Midbrain (tissue), 1 donor: ENCODE measurements at regions not wholly inside any gene's neighbourhood (a gene's known extent, or its start where the extent isn't known, plus 50 kb on each side); places are given as distances from the start of the nearest gene placed in this dataset.
"Not testable (repeated sequence)": the region's sequence is repeated elsewhere in the genome, so short reads cannot be mapped to it uniquely, and the experiment has no call there.

Experiments used
- DNase-seq: peaks from one replicate; lab custom pipeline; 2025; lab: John Stamatoyannopoulos, UW

DNA sequence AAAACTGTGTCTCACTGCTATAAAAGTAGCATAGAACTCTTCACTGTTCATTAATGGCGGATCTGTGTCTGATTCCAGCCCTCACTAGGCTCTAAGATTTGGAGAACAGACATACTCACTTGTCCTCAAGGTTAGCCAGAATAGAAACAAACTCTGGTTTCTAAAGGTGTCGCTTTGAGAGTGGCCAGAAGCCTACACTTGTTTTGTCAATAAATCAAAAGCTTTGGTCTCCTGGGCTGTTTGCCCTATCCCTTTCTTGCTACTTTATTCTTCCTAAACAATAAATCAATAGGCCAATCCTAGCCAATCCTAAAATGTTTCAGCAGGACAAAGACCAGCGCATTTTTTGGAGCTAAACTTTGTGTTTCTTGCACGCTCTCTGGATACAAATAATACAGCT is 1064.6 kb upstream of the CHAC2 start:
- DNase-seq, result no peak

DNA sequence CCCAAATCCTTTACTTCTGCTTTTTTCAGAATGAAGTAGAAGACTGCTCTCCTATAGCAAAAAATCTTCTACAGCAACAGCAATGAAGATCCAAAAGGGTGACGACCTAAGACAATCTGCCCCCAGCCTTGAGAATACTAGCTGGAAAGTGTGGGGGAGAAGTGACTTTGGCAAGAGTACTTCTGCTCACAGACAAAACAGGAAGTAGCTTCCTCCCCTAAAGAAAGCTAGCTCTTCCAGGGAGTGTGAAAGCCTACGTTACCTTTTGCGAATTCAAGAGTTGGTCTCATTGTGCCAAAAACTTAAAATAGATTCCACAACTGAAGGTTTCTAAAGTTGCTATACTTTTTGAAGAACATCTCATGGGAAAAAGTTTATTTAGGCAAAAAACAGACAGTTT is 1069.2 kb upstream of the CHAC2 start:
- no peak for DNase-seq

GRCh38 chr2:52697690-52698089 is 1069.9 kb upstream of the CHAC2 start:
- no peak for DNase-seq

DNA sequence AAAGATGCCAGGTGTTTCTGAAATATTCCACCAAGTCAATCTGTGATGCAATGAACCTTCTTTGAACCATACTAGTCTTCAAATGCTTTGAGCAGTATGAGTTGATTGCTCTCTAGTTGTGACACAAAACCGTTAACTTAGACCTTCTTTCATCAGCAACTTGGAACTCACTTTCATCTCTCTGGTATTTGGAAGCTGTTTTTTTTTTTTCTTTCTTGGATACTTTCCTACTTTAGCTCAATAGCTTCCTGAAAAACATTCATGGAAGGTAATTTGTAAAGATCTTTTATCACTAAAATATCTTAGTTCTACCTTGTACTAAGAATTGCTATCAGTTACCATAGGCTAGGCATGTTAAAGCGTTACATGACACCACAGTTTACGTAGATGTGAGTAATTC is 1071.9 kb upstream of the CHAC2 start:
- no peak for DNase-seq

GRCh38 chr2:52686935-52687334 is 1080.7 kb upstream of the CHAC2 start:
- no peak for DNase-seq

DNA sequence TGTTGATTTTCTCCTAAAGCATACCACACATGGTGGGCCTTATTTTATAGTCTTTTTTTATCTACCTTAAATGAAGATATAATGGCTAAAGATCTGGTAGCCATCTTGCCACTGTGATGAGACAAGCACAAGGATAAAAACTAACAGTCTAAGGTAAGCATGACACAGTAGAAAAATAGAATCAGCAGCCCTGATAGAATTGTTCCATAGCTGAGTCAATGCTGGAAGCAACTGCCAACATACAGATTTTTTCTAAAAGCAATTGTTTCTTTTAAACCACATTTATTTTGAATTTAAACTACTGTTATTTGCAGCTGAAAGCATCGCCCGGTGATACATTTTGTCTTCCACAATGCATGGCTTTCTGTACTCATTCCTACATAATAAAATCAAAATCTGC is 1091.5 kb upstream of the CHAC2 start:
- no peak for DNase-seq

DNA sequence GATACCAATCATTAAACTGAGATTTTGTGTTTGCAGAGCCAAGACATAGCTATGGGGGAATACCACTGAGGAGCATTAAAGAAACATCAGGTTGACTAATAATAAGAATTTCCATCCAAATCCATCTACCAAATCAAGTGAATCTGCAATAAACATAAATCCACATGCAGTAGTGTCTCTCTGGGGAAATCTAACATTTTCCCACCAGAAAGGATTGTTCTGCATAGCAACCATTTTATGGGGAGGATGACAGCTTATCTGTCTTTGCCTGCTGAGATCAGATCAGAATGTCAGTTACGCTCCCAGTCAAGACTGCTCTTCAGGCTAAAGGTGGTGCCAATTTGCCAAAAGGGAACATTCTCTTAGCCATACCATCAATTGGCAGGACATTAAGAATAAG is 1098.9 kb upstream of the CHAC2 start:
- DNase-seq, result no peak

DNA sequence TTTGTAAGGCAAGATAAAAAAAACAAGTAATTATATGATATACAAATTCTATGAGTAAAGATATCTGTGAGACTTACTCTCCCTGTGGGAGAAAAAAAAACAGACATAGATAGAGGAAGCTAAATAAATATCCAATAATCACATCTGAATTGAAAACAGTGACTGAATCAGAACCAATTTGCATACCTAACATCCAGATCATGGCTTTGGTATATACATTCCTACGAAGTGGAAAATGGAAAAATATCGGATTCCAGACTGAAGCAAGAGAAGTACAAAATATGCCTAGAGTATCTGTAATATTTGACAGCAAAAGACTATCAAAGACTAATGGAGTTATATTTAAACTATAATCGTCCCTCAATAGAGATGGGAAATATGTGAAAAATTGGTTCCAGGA is 1108.1 kb upstream of the CHAC2 start:
- no peak for DNase-seq

DNA sequence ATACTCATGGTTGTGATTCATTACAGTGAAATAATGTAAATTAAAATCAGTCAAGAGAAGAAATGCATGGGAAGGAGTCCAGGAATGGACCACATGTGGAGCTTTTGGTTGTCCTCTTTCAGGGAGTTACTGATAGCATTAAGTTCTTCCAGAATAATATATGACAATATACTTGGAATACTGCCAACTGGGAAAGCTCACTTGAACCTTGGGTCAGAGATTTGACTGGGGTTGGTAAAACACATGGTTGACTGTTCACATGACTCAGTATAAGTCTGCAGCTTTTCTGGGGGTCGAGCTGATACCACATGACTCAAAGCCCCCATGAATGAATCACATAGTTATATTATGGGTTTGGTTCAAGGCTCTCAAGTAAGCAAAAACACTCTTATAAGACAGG is 1109.0 kb upstream of the CHAC2 start:
- no peak for DNase-seq

DNA sequence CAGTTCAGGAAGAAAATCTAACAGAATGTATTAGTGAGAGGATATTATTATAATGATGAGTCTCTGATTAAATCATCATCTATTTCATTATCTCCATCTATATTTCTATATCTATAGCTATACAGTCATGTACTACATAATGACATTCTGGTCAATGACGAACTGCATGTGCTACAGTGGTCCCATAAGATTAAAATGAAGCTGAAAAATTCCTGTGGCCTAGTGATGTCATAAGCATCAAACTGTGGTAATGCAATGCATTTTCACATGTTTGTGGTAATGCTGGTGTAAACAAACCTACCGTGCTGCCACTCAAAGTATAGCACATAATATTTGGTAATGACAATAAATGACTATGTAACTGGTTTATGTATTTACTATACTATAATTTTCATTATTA is 1127.9 kb upstream of the CHAC2 start:
- no peak for DNase-seq

DNA sequence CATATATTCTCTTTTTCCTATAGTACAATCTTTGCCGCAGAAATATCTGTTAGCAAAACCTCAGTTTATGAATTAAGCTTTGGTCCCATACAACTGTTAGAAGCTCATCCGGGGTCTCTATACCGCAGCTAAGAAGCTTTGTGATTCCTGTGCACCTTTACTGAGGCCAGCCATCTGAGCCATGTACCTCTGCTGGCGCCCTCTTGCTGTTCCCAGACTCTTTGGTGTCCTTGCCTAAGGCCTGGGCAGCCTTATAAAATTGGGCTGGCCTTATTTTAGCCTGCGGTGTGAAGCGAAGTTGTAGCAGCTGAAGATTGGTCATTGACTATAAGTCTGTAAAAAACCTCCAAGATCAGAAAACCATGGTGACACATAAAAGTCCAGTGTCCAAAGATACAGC is 1135.1 kb upstream of the CHAC2 start:
- no peak for DNase-seq

- DNase-seq, result no peak
Observed at GRCh38 chr2:52629944-52630343, 1137.7 kb upstream of the CHAC2 start.

DNA sequence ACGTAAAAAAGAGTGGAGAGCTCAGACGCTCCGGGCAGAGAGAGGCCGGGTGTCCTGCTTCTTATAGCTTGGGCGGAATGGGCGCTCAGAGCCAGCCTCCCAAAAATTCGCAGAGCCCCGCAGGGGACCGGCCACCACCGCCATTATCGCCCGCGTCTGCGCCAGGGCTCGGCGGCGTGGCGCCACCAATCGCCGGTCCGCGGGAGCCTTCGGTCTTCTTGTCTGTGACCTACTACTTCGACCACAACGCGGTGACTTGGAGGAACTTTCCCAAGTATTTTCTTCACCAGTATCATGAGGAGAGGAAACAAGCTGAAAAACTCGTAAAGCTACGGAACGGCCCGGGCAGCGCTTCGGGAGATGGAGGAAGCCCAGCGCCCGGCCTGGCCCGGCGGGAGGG is 1138.1 kb upstream of the CHAC2 start:
- no peak for DNase-seq

DNA sequence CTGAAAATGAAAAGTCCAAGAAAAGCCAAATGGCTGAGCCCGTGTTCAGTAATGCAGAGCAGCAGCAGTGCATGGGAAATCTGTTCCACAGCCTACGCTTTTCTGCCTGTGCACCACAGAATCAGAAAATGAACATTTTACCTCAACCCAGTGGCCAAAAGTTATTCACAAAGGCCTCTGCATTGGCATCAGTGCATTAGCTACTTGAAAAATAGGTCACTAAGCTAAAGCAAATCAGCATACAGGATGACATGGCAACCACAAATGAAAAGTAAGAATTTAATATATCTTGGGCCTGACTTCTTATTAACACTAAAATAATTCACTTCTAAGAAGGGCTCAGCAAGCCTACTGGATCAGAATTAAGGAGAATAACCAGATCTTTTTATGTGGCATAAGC is 1145.3 kb upstream of the CHAC2 start:
- peak; percentile 2 for DNase-seq

- no peak for DNase-seq
Observed at GRCh38 chr2:52613064-52613463, 1154.5 kb upstream of the CHAC2 start.

- no peak for DNase-seq
Observed at GRCh38 chr2:52611759-52612158, 1155.8 kb upstream of the CHAC2 start.

DNA sequence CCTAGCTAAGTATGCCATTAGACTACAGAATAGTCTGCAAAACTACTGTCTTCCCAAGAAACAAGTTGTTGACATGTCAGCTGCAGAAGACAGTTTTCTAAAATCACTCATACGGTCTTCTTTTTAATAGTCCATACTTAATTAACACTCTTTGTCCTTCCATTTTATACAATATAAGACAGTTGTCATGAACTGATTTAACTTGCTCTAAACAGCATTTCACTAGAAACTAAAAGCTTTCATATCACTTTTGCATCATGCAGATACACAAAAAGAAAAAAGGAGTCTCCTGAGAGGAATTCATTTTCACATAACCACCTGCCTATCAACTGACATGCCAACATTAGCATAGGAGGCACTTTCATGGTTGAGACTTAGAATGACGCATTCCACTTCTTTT is 1159.6 kb upstream of the CHAC2 start:
- no peak for DNase-seq

DNA sequence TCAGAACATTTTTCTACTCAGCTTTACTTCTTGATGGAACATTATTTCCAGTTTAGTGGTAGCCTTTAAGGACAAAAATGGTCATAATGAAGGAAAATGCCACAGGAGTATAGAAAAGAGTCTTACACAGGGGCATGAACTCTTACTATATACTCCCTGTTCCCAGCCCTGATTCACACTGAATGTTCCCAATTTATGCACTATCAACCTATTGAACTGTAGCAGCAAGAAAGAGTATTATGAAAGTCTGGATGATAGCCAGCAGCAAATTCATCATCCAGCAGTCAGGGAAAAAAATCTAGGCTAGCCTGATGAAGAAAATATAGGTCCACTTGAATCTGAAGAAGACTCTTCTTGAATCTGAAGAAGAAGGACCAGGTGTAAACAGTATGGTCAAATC is 1170.3 kb upstream of the CHAC2 start:
- DNase-seq, result no peak

- DNase-seq, result no peak
Observed at GRCh38 chr2:52594026-52594425, 1173.6 kb upstream of the CHAC2 start.

DNA sequence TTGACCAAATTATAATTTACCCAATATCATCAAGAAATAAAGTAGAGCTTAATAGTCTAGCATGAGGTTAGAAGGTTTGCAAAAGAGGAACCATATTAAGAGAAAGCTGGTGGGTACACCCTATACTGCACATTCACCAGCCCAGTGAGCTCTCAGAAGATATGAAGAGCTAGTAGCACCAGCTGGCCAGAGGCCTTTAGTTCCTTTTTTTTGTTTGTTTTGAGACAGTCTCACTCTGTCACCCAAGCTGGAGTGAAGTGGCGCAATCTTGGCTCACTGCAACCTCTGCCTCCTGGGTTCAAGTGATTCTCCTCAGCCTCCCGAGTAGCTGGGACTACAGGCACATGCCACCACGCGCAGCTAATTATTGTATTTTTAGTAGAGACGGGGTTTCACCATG is 1183.5 kb upstream of the CHAC2 start:
- DNase-seq, result not testable (repeated sequence)

- DNase-seq, result no peak
Observed at GRCh38 chr2:52572469-52572894, 1195.1 kb upstream of the CHAC2 start.

GRCh38 chr2:52571380-52572347 is 1195.9 kb upstream of the CHAC2 start:
- no peak for DNase-seq

- DNase-seq, result no peak
Observed at GRCh38 chr2:52570716-52571115, 1196.9 kb upstream of the CHAC2 start.

- DNase-seq, result no peak
Observed at GRCh38 chr2:52563151-52563550, 1204.5 kb upstream of the CHAC2 start.
